Endothelial cell (in vitro differentiated cells): ENCODE measurements at regions not wholly inside any gene's neighbourhood (a gene's known extent, or its start where the extent isn't known, plus 50 kb on each side); places are given as distances from the start of the nearest gene placed in this dataset.

ENCODE experiments used
- DNase-seq: peaks from one replicate; pipeline ENCODE4 v3.0.0; 2021; ENCODE audit warnings: low spot score
- H3K27ac Mint-ChIP-seq: one replicate; pipeline ENCODE4 v1.8.0; 2021; ENCODE audit warnings: mixed read lengths, inconsistent platforms; ENCODE audit not compliant: unreplicated experiment
- H3K27me3 Mint-ChIP-seq: one replicate; pipeline ENCODE4 v1.8.0; 2021; ENCODE audit warnings: mild to moderate bottlenecking, moderate library complexity, mixed read lengths, inconsistent platforms; ENCODE audit not compliant: unreplicated experiment
- H3K36me3 Mint-ChIP-seq: one replicate; pipeline ENCODE4 v1.8.0; 2021; ENCODE audit warnings: mild to moderate bottlenecking, low read depth, mixed read lengths, inconsistent platforms; ENCODE audit not compliant: unreplicated experiment
- H3K4me1 Mint-ChIP-seq: one replicate; pipeline ENCODE4 v1.8.0; 2021; ENCODE audit warnings: mild to moderate bottlenecking, mixed read lengths, inconsistent platforms; ENCODE audit not compliant: unreplicated experiment
- H3K4me3 Mint-ChIP-seq: one replicate; pipeline ENCODE4 v1.8.0; 2021; ENCODE audit warnings: mild to moderate bottlenecking, mixed read lengths, inconsistent platforms; ENCODE audit not compliant: unreplicated experiment
- H3K9me3 Mint-ChIP-seq: one replicate; pipeline ENCODE4 v1.8.0; 2021; ENCODE audit warnings: mixed read lengths, inconsistent platforms; ENCODE audit not compliant: unreplicated experiment
- CTCF ChIP-seq: fragments of 200-600 bp; sonication (generic); IDR thresholded peaks from one replicate; pipeline ENCODE4 v1.5.0; 2021; ENCODE audit warnings: antibody characterized with exemption; ENCODE audit not compliant: unreplicated experiment

- Mint-ChIP-seq H3K4me3 (no peak overlapping the region), H3K27me3 (no peaks in the 10 kb centered on the region), H3K36me3 (no peaks in the 10 kb centered on the region), H3K9me3 (no peaks in the 10 kb centered on the region), H3K27ac (no peak overlapping the region), H3K4me1 (no peaks in the 10 kb centered on the region)
- no peak for TF ChIP-seq CTCF
- DNase-seq: no peak
These were observed 849.9 kb upstream of the EYS start for GRCh38 chr6:66556936-66557335.

- Mint-ChIP-seq H3K27me3 (no peaks in the 10 kb centered on the region), H3K36me3 (no peaks in the 10 kb centered on the region), H3K4me1 (no peaks in the 10 kb centered on the region), H3K4me3 (no peak overlapping the region), H3K27ac (no peak overlapping the region), H3K9me3 (no peaks in the 10 kb centered on the region)
- TF ChIP-seq CTCF: no peak
- DNase-seq: no peak
These were observed 848.1 kb upstream of the EYS start for GRCh38 chr6:66555082-66555481.

GRCh38 chr6:66553441-66553840 is 846.4 kb upstream of the EYS start:
- TF ChIP-seq CTCF: no peak
- no peak for DNase-seq
- Mint-ChIP-seq H3K27ac (no peak overlapping the region), H3K9me3 (no peaks in the 10 kb centered on the region), H3K27me3 (no peaks in the 10 kb centered on the region), H3K36me3 (no peaks in the 10 kb centered on the region), H3K4me1 (no peaks in the 10 kb centered on the region), H3K4me3 (no peak overlapping the region)

GRCh38 chr6:66538551-66539135 is 831.6 kb upstream of the EYS start:
- H3K4me1 Mint-ChIP-seq: peaks cover 20% of the 10 kb centered on the region
- no peaks in the 10 kb centered on the region for H3K27me3 Mint-ChIP-seq
- no peak overlapping the region for H3K4me3 Mint-ChIP-seq

More at GRCh38 chr6:66538551-66539135, 831.6 kb upstream of the EYS start:
- Mint-ChIP-seq H3K36me3 (peaks cover 5% of the 10 kb centered on the region), H3K27ac (no peak overlapping the region), H3K9me3 (peaks cover 13% of the 10 kb centered on the region)
- no peak for DNase-seq
- no peak for TF ChIP-seq CTCF
